Keratinocyte (primary cell): ENCODE measurements at regions not wholly inside any gene's neighbourhood (a gene's known extent, or its start where the extent isn't known, plus 50 kb on each side); places are given as distances from the start of the nearest gene placed in this dataset.

Experiments used
- DNase-seq: peaks from one replicate; pipeline ENCODE4 v3.0.0-alpha.2; 2011; ENCODE audit warnings: low read depth, missing footprints, low spot score
- FAIRE-seq: peaks from 2 replicates; lab custom pipeline; 2011; peaks lifted over from hg19 to GRCh38; lab: Jason Lieb, UNC
- H2AFZ ChIP-seq: 2 replicates; pipeline ENCODE4 v1.6.0; 2012; ENCODE audit warnings: low read length, control low read depth, inconsistent platforms; ENCODE audit not compliant: control insufficient read depth
- H3K27ac ChIP-seq: 2 replicates; pipeline ENCODE4 v1.5.1; 2011; ENCODE audit warnings: low read length; ENCODE audit not compliant: control insufficient read depth, insufficient read depth
- H3K27me3 ChIP-seq: 3 replicates; pipeline ENCODE4 v1.6.0; 2011; ENCODE audit warnings: low read length; ENCODE audit not compliant: control insufficient read depth, insufficient read depth; ENCODE audit errors: extremely low read depth
- H3K36me3 ChIP-seq, 2 experiments: 2 replicates in 1 of 2; 3 replicates in 1 of 2; pipeline ENCODE4 v1.5.1; 2011; ENCODE audit warnings: low read length in 2 of 2, mild to moderate bottlenecking in 1 of 2; ENCODE audit not compliant: control insufficient read depth in 2 of 2, insufficient read depth in 2 of 2; ENCODE audit errors: extremely low read depth in 1 of 2
- H3K4me1 ChIP-seq: 3 replicates; pipeline ENCODE4 v1.5.1; 2011; ENCODE audit warnings: low read length; ENCODE audit not compliant: control insufficient read depth, insufficient read depth; ENCODE audit errors: extremely low read depth
- H3K4me2 ChIP-seq: 3 replicates; pipeline ENCODE4 v1.6.0; 2011; ENCODE audit warnings: low read depth, low read length; ENCODE audit not compliant: control insufficient read depth, insufficient read depth; ENCODE audit errors: extremely low read depth
- H3K4me3 ChIP-seq, 3 experiments: fragments of 200-600 bp in 1 of 3; sonication (generic) in 1 of 3; 2 replicates in 2 of 3; 3 replicates in 1 of 3; pipeline ENCODE4 v1.5.1; 2011 to 2016; ENCODE audit warnings: low read length in 3 of 3, mild to moderate bottlenecking in 3 of 3, control low read depth in 2 of 3, inconsistent platforms in 1 of 3, low read depth in 1 of 3, mixed read lengths in 1 of 3, mixed run types in 1 of 3, moderate library complexity in 1 of 3; ENCODE audit not compliant: control insufficient read depth in 2 of 3, insufficient read depth in 2 of 3; ENCODE audit errors: extremely low read depth in 1 of 3
- H3K79me2 ChIP-seq: 2 replicates; pipeline ENCODE4 v1.6.0; 2012; ENCODE audit warnings: low read length; ENCODE audit not compliant: control insufficient read depth, insufficient read depth
- H3K9ac ChIP-seq: 3 replicates; pipeline ENCODE4 v1.6.0; 2011; ENCODE audit warnings: low read length; ENCODE audit not compliant: control insufficient read depth, insufficient read depth; ENCODE audit errors: extremely low read depth
- H3K9me1 ChIP-seq: 3 replicates; pipeline ENCODE4 v1.6.0; 2011; ENCODE audit warnings: low read length; ENCODE audit not compliant: control insufficient read depth, insufficient read depth; ENCODE audit errors: extremely low read depth
- H3K9me3 ChIP-seq: 2 replicates; pipeline ENCODE4 v1.5.1; 2012; ENCODE audit warnings: low read depth, low read length; ENCODE audit not compliant: control insufficient read depth
- H4K20me1 ChIP-seq: 3 replicates; pipeline ENCODE4 v1.6.0; 2011; ENCODE audit warnings: low read length; ENCODE audit not compliant: control insufficient read depth, insufficient read depth; ENCODE audit errors: extremely low read depth
- CTCF ChIP-seq, 3 experiments: IDR thresholded peaks in 1 of 3; conservative IDR thresholded peaks in 1 of 3; optimal IDR thresholded peaks in 1 of 3; 2 replicates in 2 of 3; 3 replicates in 1 of 3; pipeline versions ENCODE3 to v1.5.1; 2011; ENCODE audit warnings: low read length in 3 of 3, mild to moderate bottlenecking in 3 of 3, moderate library complexity in 2 of 3, control low read depth in 1 of 3, inconsistent platforms in 1 of 3; ENCODE audit not compliant: insufficient read depth in 2 of 3; ENCODE audit errors: extremely low read depth in 1 of 3
- EZH2 ChIP-seq: IDR thresholded peaks from one replicate; pipeline ENCODE4 v1.6.1; 2012; ENCODE audit warnings: inconsistent platforms, mild to moderate bottlenecking, low read length, moderate library complexity
- dilution Hi-C: fragments of 300-500 bp; cut with MboI; formaldehyde crosslinking; loops from one replicate; pipeline ENCODE4 v1.7.0; 2020; ENCODE audit warnings: low sequenced_read_pairs; ENCODE audit not compliant: extremely low pct_ligation_motif_present

- no peak for FAIRE-seq
- no peaks in the 10 kb centered on the region for H3K4me1 ChIP-seq
- no peaks in the 10 kb centered on the region for H3K79me2 ChIP-seq
- H3K4me2 ChIP-seq = no peak overlapping the region
- TF ChIP-seq CTCF (optimal IDR thresholded peaks at IDR 0.05 in 1 of 3, IDR thresholded peaks at IDR 0.05 in 1 of 3, conservative IDR thresholded peaks at IDR 0.05 in 1 of 3; ENCODE audit: extremely low read depth in 1 of 3, insufficient read depth in 2 of 3, low read length in 3 of 3) = no peak
- TF ChIP-seq EZH2 = no peak
- no peak overlapping the region for H3K4me3 ChIP-seq
- H3K9ac ChIP-seq = no peak overlapping the region
- no peaks in the 10 kb centered on the region for H3K27me3 ChIP-seq
- no peaks in the 10 kb centered on the region for H3K9me1 ChIP-seq
- no peak overlapping the region for H2AFZ ChIP-seq
- no peak for DNase-seq
- no peaks in the 10 kb centered on the region for H4K20me1 ChIP-seq
- H3K36me3 ChIP-seq = no peaks in the 10 kb centered on the region
- H3K9me3 ChIP-seq = no peaks in the 10 kb centered on the region
- dilution Hi-C loops = no loop called here
- no peak overlapping the region for H3K27ac ChIP-seq
These were observed 263.1 kb upstream of the TMPRSS15 start for GRCh38 chr21:18666725-18667124.

GRCh38 chr21:18673789-18674188 lies 270.2 kb upstream of the TMPRSS15 start:
- Histone ChIP-seq H3K79me2 (no peaks in the 10 kb centered on the region), H3K36me3 (no peaks in the 10 kb centered on the region), H3K27me3 (no peaks in the 10 kb centered on the region), H3K4me1 (no peaks in the 10 kb centered on the region), H3K9ac (no peak overlapping the region), H3K9me1 (no peaks in the 10 kb centered on the region), H2AFZ (no peak overlapping the region), H4K20me1 (no peaks in the 10 kb centered on the region), H3K9me3 (no peaks in the 10 kb centered on the region), H3K4me2 (no peak overlapping the region), H3K27ac (no peak overlapping the region), H3K4me3 (no peak overlapping the region)
- FAIRE-seq = no peak
- no peak for TF ChIP-seq CTCF (optimal IDR thresholded peaks at IDR 0.05 in 1 of 3, IDR thresholded peaks at IDR 0.05 in 1 of 3, conservative IDR thresholded peaks at IDR 0.05 in 1 of 3; ENCODE audit: extremely low read depth in 1 of 3, insufficient read depth in 2 of 3, low read length in 3 of 3)
- no peak for TF ChIP-seq EZH2
- DNase-seq = no peak
- dilution Hi-C loops = no loop called here
